ENCODE measurements at regions not wholly inside any gene's neighbourhood (a gene's known extent, or its start where the extent isn't known, plus 50 kb on each side); places are given as distances from the start of the nearest gene placed in this dataset.
"Not testable (repeated sequence)": the region's sequence is repeated elsewhere in the genome, so short reads cannot be mapped to it uniquely, and the experiment has no call there.

- not testable (repeated sequence) for DNase-seq
These were observed 130.5 kb upstream of the ZNF469 start for GRCh38 chr16:88252057-88252794.

- DNase-seq, result not testable (repeated sequence)
These were observed 124.6 kb upstream of the ZNF469 start for GRCh38 chr16:88258141-88258540.

- DNase-seq, result not testable (repeated sequence)
These were observed 123.8 kb upstream of the ZNF469 start for GRCh38 chr16:88258764-88259525.

GRCh38 chr16:88259538-88259937, 123.2 kb upstream of the ZNF469 start:
- DNase-seq, result not testable (repeated sequence)

GRCh38 chr16:88260146-88260545, 122.6 kb upstream of the ZNF469 start:
- DNase-seq, result not testable (repeated sequence)

GRCh38 chr16:88260881-88261665, 121.7 kb upstream of the ZNF469 start:
- not testable (repeated sequence) for DNase-seq

- not testable (repeated sequence) for DNase-seq
These were observed 120.7 kb upstream of the ZNF469 start for GRCh38 chr16:88261814-88262605.

- not testable (repeated sequence) for DNase-seq
These were observed 119.7 kb upstream of the ZNF469 start for GRCh38 chr16:88262858-88263563.

GRCh38 chr16:88263681-88264287, 119.0 kb upstream of the ZNF469 start:
- DNase-seq, result not testable (repeated sequence)

- DNase-seq, result no peak
These were observed 118.0 kb upstream of the ZNF469 start for GRCh38 chr16:88264641-88265285.

GRCh38 chr16:88265286-88265938, 117.3 kb upstream of the ZNF469 start:
- not testable (repeated sequence) for DNase-seq

GRCh38 chr16:88266036-88266435, 116.7 kb upstream of the ZNF469 start:
- not testable (repeated sequence) for DNase-seq

- DNase-seq, result not testable (repeated sequence)
These were observed 115.7 kb upstream of the ZNF469 start for GRCh38 chr16:88266935-88267551.

GRCh38 chr16:88268186-88268970, 114.4 kb upstream of the ZNF469 start:
- not testable (repeated sequence) for DNase-seq

GRCh38 chr16:88270171-88270790, 112.5 kb upstream of the ZNF469 start:
- not testable (repeated sequence) for DNase-seq

GRCh38 chr16:88271296-88271695, 111.5 kb upstream of the ZNF469 start:
- not testable (repeated sequence) for DNase-seq

- not testable (repeated sequence) for DNase-seq
These were observed 111.0 kb upstream of the ZNF469 start for GRCh38 chr16:88271776-88272175.

GRCh38 chr16:88272437-88272836, 110.3 kb upstream of the ZNF469 start:
- not testable (repeated sequence) for DNase-seq
